GM21576 (cell line): ENCODE measurements at regions not wholly inside any gene's neighbourhood (a gene's known extent, or its start where the extent isn't known, plus 50 kb on each side); places are given as distances from the start of the nearest gene placed in this dataset.
A peak's percentile ranks its signal among the peaks of the same experiment; 100 is the strongest.

Experiments used
- ATAC-seq: cut with Tn5 transposase; IDR thresholded peaks from one replicate; pipeline ENCODE4 v1.9.1; 2021; ENCODE audit warnings: mild to moderate bottlenecking, moderate library complexity; ENCODE audit not compliant: unreplicated experiment

DNA sequence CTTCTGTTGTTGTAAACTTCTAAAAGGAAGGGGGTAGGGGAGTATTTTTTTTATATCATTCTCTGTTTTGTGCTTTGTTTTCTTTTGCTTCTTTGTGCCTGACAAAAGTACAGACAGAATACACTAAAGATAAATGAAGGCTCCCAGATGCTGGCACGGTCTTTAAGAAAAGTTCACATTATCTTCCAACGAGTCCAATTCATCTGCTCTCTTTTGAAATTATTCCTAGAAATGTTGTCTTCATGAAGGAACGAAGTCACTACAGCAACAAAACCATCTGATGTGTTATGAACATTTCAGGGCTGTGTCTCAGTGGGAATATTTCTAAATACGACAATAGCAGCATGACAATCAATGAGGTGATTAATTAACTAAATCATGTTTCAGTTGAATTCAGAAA is 813.8 kb upstream of the HTR2C start:
- no peak for ATAC-seq

DNA sequence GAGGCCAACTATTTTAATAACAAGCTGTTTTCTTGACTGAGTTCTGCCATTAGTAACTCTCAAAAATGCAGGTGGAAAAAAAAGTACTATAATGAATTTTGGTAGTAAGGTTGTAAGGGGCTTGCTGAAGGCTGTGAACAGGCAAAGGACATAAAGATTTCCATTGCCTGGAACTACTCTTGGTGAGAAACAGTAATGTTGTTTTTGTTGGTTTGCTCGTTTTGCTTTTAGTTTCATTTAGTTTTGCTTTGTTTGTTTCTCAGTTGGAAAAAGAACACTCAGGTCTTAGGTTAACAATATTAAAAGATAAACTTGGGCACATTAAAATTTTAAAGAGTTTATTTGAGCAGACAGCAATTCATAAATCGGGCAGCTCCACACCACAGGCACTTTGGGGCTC is 824.5 kb upstream of the HTR2C start:
- no peak for ATAC-seq

DNA sequence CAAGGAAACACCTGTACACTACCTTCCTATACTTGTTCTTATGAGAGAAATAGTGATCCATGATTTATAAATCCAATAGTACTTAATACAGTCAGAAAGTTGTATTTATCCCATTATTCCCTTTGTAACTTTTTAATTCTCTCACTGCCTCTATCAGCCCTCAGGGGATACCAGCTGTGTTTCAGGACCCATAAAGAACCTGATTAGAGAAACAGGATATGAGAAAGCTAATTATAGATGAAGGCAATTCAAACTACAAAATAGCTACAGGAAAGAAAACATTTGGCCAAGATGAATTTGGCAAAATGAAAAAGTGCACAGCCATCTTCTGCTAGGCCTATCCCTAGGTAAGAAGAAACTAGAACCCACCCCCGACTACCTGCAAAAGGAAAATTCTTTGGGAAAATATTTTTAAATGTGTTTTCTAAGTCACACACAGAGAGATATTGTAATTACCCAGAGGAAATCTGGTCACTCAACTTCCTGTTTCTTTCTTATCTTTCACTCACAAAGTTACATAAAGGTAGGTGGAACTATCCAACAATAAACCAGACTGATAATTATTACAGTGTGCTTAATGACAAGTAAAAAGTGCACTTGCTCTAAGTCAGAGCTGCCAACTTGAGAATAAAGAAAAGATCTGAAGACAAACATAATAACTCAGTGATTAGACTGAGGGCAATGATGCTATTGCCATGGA is 836.5 kb upstream of the HTR2C start:
- ATAC-seq: peak; percentile 58

DNA sequence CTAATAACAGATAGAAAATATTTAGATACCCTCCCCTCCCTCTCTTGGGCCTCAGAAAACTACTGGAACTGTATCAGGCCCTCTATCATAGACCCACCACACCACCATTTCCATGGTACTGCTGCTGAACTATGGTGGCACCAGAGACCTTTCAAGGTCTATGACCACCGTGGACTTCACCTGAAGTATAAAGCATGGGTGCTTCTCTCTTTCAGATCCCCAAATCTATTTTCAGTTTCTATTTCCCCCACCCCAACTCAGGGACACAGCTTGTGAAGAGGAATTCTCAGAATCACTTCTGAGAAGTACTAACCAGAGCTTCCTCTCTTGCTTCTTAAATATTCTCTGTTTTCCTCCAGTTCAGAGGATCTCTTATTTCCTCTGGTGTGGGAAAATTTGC is 840.8 kb upstream of the HTR2C start:
- ATAC-seq: peak; percentile 36

DNA sequence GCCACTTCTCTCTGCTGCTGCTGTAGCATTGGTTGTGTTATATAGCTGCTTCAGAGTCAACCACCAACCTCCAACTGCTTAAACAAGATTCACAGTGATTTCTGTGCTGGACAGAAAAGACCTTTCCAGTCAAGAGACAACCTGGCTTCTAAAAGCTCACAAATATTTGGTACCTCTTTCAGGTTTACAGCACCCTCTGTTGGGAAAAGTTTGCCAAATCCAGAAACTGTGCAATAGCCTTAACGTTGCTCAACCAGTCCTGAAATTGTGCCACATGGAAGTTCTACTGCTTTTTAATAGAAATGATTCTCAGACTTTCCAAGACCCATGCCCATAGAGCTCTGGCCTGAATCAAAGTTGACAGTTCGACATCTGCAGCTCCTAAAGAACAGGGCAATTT is 842.1 kb upstream of the HTR2C start:
- no peak for ATAC-seq

DNA sequence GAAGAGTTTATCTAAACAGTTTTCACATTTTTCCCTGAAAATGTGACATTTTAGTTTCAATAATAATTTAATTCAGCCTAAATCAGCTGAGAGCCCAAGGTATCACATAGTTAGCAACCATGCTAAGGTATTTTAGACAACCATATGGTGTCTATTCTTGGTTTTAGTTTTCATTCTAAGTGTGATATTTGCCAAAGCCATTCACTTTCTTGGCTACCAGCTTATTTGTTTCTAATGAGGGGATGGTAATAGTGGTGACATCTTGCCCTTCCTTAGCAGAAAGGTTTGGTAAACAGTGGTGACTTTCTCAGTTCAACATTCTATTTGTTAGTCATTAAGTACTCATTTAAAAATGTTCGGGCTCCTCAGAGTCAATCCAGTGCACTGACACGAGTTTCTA is 854.9 kb upstream of the HTR2C start:
- no peak for ATAC-seq

DNA sequence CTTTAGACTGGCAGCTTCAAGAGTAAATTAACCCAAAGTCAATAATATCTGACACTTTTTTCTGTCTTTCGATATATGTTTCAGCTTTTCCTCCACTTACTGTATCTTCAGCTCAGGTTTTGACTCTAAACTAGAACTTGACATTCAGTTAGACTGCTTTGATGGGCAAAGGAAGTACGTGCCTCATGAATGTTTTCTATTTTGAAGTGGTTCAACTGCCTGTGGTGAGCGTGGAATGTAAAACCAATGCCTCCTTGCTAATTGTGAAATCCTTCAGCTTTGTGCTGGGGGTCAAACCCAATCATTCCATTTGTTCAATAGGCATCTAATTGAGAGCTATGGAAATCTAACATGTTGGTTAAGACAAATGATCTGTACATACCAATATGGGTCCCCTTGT is 857.0 kb upstream of the HTR2C start:
- ATAC-seq: no peak

DNA sequence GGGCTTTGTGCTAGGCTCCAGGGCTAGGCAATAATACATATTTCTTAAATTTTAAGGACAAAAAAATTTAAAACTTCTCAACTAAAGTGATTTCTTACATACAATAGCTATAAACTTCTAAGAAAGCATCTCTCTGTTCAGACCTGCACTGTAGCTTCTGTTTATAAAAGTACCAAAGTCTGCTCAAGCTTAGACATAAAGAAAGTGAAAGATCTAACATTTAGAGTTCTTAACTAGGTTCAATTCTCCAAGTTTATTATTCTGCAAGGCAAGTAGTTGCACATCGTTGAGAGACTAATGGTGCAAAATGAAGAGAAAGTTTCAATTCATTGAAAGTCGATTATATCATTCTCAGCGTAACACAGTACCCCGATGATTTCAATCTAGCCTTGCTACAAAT is 857.4 kb upstream of the HTR2C start:
- ATAC-seq: peak; percentile 61

DNA sequence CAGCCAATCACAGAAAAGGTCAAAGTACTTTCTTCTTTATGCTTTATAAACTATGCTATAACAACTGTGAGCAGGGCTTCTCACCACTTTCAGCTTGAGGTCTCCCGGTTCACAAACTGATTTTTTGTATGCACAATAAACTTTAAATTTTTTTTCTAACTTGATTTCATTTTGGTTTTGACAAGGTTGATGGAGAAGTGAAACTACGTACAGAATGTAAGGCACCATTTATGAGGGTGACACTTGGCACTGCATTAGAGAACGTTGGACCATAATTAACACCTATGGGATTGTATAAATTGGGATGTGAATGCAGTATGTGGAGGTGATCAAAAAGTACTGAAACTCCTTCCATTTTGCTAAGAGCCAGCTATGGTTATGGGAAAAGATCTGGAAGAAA is 857.9 kb upstream of the HTR2C start:
- ATAC-seq: no peak

DNA sequence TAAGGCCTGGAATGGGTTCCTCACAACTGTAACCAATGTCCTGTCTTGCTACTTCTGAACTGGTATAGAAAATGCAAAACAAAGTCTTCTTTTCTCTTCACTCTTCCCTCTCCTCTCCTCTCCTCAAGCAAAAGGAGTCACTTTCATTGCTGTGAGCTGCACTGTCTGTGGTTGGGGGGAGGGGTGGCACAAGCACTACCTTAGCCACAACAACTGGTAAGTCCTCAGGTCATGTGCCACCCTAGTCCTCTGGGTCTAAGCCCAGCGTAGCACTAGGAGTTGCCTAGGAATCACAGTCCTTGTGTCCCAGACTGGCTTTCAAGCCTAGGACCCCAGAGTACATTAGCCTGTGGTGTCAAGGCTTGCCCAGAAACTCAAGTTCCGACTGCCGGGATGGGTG is 859.3 kb upstream of the AMOT start:
- no peak for ATAC-seq

DNA sequence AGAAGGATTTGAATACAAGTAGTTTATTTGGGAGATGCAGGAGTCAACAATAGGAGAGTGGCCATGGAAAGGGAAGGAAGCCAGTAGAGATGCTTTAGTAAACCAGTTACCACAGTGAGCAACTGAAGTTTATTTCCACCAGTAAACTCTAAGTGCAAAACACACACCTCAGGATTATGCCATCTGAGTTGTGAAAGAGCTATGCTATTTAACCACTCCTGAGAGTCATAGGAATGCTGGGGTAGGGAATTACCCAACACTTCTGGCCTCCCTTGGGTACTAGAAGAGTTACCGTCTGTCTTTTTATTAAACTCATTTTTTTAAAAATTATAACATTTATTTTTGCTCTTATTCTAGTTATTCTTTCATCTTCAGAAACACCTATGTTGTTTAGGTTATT is 834.6 kb upstream of the AMOT start:
- no peak for ATAC-seq

DNA sequence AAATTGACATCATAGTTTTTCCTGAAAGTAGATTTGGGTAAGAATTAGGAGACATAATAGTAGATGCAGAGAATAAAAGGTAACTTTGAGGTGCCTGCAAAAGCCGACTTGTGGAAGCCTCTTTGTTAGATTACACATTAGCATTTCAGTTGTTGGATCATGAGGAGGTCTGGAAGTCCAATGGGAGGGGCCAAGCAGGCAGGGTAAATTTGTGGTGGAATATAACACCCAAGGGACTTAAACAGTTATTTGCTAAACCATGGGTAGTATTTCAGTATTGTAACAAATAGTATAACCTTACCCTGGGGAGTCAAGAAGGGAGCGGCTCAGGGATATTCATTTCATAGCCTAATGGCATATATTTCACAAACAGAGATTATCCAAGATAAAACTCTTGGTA is 810.7 kb upstream of the AMOT start:
- ATAC-seq: no peak

DNA sequence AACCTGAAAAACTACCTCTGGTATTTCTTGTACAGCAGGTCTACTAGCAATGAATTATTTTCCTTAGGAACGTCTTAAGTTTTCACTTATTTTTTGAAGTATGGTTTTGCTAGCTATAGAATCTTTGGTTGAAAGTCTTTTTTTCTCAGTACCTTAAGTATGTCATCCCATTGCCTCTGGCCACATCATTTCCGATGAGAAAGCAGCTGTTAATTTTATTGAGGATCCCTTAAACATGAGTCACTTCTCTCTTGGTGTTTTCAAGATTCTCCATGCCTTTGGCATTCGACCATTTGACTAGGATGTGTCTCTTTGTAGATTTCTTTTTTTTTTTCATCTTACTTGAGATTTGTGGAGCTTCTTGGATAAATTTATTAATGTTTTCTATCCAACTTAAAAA is 803.8 kb upstream of the AMOT start:
- no peak for ATAC-seq

DNA sequence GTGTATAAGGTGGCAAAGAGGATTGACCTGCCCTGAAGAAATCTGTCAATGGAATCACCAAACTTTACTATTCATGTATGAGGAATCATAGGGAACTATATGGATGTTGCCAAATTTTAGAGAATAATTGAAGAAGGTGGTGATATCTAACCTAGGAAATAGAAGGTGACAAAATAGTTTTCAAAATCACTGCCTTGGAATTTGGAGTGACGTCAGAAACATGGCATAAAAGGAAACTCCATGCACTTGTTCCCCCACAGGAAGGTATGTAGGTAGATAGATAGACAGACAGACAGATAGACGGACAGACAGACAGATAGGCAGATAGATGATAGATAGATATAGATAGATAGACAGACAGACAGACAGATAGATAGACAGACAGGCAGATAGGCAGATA is 793.9 kb upstream of the AMOT start:
- ATAC-seq: no peak

DNA sequence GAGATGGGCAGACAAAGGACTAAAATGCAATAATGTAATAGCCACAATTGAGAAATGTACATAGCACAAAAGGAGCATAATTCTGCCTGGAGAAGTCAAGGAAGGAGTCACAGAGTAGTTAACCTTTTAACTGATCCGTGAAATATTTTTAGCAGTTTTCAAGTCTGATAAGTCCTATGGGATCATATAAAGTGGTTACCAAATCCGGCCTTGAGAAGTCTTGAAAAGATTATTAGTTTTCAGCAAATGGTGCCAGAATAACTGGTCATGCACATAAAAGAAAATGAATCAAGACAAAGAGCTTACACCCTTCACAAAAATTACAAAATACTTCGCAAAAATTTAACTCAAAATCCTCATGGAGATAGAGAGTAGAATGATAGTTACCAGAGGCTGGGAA is 788.7 kb upstream of the AMOT start:
- ATAC-seq: no peak

DNA sequence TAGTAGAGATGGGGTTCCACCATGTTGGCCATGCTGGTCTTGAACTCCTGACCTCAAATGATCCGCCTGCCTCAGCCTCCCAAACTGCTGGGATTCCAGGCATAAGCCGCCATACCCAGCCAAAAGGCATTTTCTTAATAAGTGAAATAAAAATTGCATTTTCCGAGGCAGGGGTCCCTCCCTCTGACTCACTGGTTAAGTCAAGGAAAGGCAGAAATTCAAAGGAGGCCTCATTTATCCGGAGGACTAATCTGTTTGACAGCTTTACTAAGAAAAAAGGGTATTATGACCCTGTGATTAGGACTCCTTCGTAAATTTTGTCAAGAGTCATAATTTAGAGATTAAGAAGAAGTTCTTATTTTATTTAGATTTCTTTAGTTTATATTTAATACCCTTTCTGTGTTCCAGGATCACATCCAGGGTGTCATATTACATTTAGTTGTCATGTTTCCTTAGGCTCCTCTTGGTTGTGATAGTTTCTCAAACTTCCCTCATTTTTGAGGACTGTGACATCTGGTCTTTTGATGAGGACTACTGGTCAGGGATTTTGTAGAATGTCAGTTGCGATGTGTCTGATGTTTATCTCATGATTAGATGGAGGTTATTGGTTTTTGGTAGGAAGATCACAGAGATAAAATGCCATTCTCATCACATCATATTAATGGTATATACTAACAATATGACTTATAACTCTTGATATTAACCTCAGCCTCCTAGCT is 753.7 kb upstream of the AMOT start:
- no peak for ATAC-seq

DNA sequence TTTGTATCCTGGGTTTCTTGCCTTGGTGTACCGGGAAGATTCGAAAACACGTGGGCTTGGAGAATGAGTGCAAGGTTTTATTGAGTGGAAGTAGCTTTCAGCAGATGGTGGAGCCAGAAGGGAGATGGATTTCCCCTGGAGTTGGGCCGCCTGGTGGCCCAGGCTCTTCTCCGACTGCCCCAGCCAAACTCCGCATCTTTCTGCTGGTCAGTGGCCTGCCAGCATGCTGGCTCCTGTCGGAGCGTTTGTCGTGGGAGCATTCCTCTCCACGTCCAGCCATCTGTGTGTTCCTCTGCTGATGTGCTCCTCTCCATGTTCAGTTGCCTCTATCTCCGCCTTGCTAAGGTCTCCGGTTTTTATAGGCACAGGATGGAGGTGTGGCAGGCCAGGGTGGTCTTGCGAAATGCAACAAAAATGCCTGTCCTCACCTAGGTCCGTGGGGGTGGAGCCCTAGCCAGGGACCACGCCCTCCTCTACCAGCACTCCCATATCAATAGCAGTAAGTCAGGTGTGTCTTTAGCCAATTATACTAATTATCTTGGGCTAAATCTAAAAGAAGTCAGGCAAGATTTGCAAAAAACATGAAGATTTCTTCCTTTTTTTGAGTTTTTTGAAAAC is 745.8 kb upstream of the AMOT start:
- no peak for ATAC-seq

DNA sequence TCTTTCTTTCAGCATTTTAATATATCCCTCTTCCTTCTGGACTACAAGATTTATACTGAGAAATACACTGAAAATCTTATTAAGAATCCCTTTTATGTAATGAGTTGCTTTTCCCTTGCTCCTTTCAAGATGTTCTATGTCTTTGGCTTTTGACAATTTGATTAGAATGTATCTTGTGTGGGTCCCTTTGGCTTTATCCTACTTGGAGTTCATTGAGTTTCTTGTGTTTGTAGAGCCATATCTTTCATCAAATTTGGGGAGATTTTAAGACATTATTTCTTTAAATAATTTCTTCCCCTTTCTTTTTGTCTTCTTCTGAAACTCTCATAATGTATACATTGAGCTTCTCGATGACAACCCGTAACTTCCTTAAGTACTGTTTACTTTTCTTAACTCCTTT is 739.9 kb upstream of the AMOT start:
- ATAC-seq: no peak

DNA sequence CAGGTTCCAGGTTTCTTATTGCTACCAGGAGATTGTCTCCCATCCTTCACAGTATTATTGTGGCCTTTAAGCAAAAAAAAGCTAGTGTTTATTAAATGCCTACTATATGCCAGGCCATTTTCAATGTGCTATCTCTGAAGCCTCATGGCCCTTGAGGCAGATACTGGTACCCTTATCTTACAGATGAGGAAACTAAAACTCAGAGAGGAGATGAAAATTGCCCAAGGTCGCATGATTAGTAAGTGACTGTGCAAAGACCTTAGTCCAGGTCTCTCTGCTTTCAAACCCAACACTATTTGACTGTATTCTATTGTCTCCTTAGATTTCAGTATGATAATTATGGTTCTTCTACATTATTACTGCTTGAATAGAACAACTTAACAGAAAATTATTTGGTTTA is 717.9 kb upstream of the AMOT start:
- no peak for ATAC-seq

DNA sequence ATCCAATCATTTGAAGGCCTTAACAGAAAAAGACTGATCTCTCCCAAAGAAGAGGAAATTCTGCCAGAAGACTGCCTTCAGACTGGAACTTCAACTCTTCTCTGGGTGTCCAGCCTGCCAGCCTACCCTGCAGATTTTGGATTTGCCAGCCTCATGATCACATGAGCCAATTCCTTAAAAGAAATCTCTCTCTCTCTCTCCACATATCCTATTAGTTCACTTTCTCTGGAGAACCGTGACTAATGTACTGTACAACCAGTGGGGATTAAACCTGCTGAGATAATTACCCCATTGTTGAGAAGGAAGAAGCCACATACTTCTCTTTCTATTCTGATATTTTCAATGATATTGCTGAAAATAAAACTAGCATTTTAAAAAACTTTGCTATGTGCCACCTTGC is 711.3 kb upstream of the AMOT start:
- ATAC-seq: no peak

DNA sequence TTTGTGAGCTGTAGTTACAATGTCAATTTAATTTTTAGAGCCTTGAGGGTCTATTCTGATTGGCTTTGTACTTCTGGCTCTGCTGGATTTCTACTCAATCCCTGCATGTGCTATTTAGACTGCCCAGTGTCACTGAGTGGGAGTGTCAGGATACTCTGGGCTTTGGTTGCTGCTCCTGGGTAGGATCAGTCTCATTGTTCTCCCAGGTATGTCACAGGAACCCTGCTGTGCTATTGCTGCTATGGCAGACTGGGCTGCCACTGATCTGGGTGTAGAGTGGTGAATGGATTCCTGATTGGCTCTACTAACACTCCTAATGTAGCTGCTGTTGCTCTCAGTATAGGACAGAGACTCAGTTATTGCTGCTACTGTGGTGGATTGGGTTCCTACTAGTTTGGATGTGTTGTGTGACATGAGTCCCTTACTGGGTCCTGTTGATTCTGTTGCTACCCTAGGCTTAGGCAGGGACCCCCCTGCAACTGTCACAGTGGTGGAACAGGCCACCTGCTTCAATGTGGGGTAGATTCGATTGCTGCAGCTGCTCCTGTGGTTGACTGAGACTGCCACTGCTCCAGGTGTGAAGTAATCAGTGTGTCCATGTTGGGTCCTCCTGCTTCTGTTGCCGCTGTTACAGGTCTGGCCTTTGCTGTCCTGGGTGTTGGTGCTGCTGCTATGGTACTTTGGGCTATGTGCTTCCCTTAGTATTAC is 707.8 kb upstream of the AMOT start:
- no peak for ATAC-seq

DNA sequence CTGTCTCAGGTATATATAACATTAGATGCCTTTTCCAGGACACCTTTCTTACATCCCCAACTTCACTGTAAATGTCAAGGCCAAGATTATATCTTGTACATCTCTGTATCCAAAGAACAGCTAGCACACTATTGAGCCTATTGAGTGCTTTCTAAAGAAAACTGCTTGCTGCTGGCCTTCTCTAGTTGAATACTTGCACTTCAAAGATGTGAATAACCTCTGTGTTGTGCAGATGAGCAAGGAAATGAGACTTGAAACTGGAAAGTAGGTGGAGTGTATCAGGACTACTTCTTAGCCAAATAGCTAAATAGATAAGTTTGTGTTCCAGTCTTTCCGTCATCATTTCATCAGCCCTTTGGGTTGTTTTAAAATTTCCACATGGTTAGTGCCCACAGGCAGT is 704.4 kb upstream of the AMOT start:
- no peak for ATAC-seq
